Activated T-cell treated with anti-CD3 and anti-CD28 coated beads, Interleukin-2, amount 50 U/mL, for 48 hours (primary cell): ENCODE measurements at regions not wholly inside any gene's neighbourhood (a gene's known extent, or its start where the extent isn't known, plus 50 kb on each side); places are given as distances from the start of the nearest gene placed in this dataset.

ENCODE experiments used
- DNase-seq, 2 experiments: peaks; one replicate each; pipeline ENCODE4 v3.0.0-alpha.2; 2020

DNA sequence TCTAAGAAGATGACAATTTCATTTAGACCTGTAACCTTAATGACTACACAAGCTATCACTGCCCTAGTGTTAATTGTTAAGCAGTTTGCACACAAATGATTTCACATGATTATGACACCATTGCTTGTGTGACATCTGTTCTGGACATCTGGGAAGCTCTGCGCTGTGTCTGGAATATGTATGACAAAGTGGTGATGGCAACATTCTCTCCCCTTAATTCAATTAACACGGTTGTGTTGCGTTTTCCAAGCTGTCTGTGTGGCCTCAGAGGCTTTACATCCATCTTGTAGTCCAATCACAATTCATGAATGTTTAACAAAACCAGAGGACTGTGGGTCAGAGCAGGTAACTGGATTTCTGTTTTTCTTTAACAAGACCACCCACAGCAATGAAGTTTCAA is 204.4 kb downstream of the COG6 start:
- DNase-seq, result no peak

DNA sequence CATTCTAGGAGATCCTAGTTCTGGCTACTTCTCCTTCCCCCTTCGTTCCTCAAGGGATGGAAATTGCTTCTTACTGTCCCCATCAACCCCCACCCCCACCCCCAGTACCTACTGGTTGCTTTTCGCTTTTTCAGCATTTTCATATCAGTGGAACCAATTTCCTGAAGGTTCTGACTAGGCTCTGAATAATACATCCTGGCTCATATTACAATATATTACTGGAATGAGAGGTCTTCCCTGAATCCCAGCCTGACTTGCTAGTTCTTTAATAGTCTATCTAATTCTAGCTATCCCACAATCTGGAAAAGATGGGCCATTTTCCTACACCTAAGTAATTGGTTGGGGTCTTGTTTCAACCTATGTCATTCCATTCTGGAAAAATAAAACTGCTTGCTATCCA is 207.4 kb downstream of the COG6 start:
- no peak for DNase-seq

DNA sequence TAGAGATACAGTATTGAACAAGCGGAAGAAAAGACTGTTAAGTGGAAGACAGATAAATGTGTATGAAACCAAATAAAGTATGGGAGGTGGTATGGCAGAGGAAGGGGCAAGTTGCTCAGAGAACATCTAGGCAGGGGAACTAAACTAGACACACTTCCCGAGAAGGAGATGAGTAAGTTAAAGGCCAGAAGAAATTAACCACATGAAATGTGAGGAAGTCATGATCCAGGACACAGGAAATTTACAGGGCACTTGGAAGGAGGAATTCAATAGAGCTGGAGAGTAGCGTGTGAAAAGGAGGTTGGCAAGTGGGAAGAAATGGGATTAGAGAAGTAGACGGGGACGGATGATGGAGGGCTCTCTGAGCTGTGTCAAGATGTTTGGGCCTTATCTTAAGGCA is 208.8 kb downstream of the COG6 start:
- DNase-seq, result no peak

DNA sequence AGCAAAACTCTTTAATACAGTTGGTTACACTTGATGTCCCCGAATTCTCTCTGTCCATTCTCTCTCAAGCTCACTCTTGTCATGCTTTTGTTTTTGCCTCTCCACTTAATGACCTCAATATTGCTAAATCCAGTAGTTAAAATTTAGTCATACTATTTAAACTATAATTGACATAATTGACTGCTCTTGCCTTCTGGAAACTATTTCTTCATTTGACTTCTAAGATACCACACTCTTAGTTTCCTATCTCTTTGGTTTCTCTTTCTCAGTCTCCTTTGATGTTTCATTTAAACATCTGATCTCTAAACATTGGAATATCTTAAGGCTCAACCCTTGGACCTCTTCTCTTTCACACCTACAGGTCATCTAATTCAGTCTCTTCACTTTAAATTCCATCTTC is 211.3 kb downstream of the COG6 start:
- DNase-seq, result no peak

DNA sequence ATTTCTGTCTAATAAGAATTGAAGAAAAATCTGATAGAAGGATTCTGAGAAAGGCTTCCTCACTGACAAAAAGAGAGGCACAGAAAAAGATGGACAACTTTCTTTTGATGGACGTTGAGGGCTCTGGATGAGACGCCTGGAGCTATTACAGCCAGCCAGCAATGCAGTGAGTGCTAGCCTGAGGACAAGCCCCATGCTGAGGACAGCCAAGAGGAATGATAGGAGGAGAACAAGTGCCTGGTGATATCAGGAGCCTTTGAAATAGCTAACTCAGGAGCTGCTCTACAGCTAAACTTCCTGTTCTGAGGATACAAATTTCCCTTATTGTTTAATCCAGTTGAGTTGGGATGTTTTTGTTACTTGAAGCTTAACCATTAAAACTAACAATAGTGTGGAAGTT is 212.3 kb downstream of the COG6 start:
- DNase-seq, result no peak

DNA sequence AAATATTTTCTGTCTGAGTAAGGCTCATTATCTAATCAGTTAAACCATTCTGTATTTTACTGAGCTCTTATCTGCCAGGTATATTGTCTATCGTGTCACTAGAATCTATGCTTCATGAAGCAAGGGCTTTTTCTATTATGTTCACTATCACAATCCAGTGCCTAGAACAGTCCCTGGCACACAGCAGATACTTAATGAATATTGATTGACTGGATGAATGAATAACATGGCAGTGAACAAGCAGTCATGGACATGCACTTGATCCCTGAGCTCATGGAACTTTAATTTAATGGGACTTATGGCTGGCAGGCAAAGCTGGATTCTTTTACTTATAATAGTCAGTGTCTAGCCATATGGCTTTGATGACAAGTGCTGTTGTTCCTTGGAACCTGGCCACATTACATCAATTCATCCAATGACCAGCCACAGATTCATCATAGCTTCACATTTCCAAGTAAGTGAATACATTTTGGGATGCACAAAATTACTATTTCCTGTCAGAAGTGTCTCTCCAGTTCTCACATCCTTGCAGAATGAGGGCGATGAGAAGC is 214.8 kb downstream of the COG6 start:
- DNase-seq, result no peak

DNA sequence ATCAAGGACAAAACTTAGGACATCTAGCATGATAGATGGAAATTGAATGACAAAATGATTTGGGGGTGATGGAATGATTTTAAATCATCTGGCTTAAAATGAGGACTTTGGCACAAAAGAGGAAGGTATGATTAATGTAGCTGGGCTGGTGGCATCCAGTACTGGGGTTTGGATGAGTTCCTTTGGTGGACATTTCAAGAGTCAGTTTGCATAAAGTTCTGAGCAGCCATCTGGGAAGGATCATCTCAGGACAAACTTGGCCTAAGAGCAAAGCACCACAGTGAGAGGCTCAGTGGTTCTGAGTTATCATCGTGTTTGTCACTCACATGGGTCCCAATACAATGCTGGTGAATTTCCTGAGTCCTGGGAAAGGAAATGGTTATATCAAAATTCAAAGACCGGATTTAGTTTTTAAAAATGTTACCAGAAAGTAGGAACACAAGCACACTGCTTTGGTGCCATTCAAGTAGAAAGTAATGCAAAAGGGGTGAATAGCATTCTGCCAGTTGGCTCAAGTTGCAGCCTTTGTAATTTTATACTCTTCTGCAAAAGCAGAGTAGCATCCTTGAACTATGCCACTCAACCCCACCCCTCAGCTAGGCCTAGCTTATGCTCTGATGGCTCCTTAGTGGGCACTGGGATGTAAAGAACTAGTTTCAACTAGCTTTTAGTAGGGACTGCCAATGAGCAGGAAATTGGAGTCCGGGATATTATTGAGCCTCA is 219.0 kb downstream of the COG6 start:
- no peak for DNase-seq

DNA sequence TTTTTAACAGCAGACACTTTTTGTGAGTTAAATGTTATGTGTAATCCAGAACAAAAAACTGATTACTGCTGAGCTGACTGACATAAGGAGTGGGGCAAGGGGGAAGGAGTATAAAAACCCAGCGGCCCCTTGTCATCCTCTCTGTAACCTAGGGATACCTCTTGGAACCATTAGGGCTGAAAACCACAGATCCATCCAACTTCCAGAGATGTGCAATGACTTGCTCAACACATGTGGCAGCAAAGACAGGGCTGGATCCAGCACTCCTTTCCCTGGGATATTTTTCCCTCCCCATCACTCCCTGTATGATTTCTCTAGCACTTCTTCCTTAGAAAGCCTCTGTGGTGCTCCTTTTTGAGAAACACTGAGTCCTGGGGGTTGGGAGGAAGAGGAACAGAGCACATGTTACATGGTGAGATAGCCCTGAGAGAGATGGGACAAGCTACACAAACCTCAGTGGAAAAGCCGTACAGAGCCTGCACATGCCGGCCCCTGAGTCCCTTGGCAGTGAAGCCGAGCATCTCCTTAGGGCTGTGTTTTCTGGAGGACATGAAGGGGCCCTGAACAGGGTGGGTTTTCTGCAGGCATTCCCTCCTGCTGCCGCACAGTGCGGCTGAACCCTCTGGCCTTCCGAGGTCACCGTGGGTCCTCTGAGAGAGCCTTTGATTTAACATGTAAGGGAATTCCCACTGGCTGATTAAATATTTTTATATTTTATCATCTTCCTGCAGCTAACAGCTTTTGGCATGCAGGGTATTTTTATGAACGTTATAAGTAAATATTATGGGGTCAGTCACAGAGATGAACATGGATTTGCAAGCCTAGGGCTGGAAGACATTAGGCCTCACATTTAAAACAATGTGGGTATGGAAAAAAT is 219.9 kb downstream of the COG6 start:
- no peak for DNase-seq

DNA sequence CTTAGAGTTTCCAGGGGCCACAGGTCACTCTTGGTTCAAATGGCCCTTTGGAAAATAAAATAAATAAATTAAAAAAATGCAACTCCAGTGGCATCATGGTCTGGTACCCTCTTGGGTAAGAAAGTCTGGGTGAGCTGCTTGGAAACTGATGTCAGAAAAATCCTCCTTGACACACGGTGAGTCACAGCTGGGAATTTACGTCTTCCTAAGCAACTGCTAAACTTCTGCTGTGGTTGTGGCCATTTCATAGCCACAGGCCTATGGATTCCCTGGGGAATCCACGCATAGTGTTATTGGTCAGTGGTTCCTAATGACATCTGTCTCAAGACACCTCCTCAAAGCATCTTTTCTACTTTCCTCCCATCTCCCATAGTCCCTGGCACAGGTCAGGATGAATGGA is 220.8 kb downstream of the COG6 start:
- DNase-seq, result no peak

DNA sequence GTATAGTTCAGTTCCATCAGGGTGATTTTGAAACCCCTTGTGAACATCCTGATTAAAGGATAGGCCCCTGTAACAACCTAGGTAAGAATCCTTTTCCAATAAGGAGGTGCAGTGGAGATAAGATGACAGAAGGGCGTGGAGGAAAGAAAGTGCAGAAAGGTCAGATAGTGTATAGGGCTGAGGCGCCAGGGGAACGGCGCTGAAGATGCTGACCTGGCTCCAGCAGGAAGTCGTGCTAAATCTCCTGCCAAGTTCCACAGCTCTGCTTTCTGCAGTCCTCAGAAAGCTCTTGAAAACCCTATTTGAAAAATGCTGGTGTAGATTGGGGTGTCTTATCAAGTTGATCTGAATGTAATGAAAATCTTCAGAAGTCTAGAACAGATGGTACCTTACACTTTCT is 221.7 kb downstream of the COG6 start:
- no peak for DNase-seq

DNA sequence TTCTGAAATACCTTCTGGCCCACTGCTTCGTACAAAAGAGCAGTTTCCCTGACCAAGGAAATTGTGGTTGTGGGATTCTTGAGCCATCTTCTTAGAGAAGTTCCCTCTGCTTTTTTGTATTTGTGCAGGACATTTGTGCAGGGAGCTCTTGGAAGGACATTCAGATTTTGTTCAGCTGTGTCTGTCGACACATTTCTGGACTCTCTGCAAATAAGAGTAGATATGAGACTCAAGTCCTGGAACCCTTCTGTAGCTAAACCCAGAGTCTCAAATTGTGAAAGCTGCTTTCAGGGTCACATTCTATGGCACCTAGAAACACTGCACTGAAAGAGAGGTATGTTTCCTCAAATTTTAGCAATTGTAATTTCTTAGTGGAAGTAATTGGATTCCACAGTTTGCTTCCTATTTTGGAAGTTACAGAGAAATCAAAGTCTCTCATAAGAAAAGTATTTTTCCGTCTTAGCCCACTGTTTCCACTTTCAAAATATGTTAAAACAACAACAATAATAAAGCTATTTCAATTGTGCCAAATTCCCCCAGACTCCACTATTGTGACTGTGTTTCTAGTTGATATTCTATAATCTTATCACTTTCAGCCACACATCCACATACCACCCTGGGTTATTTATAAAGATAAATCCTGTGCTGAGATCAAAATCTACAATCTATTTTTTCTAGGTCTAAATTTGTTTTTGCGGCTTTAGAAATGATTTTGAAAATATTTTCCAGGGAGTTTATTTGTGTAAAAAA is 224.0 kb downstream of the COG6 start:
- DNase-seq, result no peak

DNA sequence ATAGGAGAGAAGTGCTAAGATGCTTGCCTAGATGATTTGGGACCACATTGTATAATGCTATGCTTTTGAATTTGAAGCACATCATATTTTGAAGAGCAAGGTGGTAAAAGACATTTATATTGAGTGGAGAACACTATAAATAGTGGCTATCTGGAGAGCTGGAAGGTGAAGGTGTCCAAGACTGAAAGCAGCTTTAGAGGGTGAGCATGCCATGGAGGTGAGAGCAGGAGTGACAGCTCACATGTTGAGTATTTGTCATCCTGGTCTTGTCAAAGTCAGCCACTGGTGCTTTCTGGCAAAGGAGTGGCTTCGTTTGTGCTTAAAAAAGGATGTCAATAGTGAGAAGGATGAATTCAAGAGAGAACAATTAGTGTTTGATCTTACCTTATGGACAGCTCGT is 225.9 kb downstream of the COG6 start:
- no peak for DNase-seq

DNA sequence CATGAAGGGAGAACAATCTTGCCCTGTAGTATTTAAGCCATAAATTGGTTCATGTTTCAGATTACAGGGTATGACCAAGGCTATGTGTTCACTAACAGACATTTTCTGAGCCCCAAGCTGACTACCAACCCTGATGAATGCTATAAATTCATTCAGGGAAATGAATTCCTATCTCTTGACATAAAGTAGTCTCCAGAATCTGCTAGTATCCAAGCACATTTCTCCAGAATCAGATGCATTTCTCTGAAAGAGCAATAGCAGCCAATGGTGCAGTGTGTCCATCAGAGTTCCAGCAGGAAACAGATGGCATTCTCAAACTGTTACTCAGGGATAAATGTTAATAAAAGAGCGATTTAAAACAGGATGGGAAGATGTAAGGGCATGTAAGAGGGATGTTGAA is 226.4 kb downstream of the COG6 start:
- no peak for DNase-seq

DNA sequence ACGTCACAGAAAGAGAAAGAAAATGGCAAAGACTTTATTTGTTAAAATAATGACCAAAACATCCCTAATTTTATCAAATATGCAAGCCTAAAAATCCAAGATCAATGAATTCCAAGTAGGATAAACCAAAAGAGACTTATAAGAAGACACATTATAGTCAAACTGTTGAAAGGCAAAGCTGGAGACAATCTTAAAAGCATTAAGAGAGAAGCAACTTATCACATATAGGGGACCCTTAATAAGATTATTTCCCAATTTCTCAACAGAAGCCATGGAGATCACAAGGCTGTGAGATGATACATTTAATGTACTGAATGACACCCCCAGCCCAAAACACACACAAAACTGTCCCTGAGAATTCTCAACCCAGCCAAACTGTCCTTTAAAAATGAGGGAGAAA is 228.7 kb downstream of the COG6 start:
- DNase-seq, result no peak

DNA sequence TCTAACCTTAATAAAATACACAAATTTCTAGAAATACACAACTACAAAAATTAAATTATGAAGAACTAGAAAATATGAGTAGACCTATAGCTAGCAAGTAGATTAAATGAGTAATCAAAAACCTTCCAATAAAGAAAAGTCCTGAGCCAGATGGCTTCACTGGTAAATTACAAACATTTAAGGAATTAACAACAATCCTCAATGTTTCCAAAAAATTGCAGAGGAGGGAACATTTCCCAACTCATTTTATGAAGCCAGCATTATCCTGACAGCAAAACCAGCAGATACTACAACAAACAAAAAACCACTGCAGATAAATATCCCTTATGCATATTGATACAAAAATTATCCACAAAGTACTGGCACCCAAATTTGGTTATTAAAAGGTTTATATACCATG is 230.9 kb downstream of the COG6 start:
- DNase-seq, result no peak

DNA sequence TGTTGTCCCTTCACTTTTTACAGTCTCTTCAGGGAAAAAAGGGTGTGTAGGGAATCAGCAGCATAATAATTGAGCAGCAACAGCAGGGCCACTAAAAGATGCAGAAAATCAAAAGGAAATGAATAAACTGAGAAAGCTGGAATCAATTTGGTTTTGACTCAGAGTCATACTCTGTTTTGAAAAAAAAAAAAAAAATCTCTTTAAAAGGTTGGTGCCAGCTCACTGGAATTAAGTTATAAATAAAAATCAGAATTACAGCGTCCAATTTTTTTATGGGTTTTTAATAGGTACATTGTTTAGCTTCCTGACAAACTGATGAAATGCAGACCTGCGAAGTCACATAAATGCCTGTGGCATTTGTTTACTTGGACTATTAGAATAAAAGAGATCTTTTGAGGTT is 231.9 kb downstream of the COG6 start:
- DNase-seq, result no peak

DNA sequence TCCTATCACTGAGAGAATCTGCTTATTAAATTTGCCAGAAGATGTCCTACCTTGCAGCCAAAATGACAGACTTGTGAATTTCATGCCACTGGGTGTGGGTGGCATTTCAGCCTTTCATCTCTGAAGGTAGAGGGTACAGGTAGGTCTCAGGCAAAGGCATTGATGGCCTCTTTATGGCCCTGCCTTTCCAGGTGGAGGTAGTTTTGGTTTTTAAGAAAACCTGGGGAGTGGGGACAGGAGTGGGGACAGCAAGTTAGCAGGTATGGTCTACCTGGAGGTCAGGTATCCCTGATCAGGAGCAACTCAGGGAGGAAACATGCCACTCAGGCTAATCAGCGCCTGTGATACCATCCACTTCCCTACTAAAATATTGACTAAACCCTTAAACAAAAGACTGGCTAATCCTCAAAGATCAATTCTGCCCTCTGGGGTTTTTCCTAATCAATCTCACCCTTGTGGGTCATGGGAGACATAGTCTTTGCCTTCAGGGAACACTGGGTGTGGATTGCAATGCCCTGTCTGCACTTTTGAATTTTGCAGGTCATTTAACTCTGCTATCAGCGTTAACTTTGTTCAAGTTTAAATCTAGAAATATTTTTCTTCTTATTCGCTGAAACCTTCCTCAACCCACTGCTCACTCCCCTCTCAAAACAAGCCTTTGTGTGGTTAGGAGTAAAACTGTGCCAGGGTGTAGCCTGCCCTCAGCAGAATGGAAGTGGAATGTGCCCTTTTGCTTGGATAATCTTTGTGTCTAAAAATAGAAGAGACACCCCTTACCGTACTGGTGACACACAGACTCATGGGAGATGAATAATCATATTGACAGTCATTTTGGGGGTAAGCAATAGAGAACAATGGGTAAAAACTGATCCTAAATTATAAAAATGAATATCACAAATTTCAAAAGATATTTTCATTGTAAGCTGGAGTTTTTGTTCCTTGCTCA is 233.7 kb downstream of the COG6 start:
- no peak for DNase-seq

DNA sequence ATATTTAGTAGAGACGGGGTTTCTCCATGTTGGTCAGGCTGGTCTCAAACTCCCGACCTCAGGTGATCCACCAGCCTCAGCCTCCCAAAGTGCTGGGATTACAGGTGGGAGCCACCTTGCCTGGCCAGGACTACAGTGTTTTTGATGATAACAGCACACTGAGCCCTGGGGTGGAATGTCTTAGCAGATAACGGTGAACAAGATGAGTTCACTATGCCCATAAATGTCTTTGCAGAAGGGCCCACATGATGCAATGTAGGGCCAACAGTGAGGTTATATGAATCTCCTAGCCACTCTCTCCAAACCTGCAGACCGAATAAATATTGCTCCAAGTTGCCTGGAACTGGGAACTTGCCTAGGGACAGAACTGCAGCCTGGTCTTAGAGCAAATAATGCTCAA is 235.1 kb downstream of the COG6 start:
- DNase-seq, result no peak

DNA sequence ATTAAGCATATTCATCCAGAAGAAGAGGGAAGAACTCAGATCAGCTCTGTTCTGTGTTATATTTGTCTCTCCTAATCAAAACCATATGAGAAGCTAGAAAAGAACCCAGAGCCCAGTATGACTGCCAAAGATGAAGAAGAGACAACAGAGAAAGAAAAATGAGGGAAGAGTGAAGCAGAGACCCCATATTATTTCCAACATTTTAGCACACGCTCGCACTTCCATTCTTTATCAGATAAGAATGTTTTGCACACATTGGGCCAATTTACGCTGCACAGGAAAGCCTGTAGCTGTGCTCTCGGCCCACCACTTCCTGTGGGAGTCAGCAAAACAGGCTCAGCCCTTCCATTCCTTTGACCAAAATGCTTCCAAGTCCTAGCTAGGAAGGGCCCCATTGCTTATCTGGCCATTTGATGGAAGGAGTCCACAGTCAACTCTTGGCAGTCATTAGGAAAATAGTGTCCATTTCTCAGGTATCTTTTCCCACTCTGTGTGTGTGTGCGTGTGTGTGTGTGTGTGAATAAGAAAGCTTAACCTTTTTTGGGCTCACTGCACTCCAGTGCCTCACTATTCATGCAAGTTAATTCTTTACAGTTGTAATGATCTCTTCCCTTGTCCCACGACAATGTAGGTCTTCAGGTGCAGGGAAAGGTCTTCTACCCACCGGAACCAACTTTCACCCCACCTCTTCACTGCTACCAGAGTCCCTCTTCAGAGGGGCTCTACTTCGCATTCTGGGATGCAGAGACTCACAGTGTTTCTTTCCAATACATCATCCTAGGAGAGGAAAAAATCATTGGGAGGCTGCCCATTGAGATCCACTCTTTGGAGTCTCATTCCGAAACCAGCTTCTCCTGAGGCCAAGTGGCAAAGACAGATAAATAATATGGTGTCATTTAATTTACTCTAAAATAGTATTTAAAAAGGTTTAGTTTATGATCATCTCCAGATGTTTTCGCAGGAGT is 237.5 kb downstream of the COG6 start:
- DNase-seq, result peak; percentile 34 to 35

DNA sequence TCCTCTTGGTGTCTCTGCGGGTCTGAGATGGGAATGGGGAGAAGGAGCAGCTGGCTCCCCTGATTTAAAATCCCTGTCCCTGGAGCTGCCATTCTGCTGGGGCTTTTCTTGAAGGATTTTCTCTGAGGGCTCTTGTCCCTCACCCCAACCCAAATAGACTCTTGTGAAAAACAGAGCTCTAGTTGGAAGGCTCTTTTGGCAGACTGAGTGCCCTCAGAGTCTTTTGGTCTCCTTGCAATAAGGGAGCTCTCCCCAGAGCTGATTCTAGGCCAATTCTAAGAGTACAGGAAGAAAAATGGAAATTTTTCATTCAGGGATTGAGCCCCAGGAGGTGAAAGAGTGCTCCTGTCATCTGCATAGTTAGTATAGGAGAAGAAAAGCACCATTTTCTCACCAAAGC is 238.3 kb downstream of the COG6 start:
- no peak for DNase-seq

DNA sequence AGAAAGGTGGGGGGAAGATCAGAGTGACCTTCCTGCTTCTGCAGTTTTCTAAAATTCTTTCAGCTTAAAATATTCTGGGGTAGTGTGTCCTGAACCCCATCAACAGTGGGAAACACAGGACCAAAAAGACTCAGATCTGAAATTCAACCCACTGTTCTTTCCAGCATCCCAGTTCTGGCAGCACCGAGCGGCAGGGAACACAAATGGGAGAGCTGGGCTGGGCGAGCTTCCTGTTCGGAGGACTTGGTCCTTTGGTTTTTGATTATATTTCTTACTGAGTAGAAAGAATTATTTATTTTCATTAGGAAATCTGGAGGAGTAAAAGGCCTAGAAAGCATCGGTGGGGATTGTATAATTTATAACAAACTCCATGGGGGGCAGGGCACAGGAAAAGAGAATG is 239.1 kb downstream of the COG6 start:
- DNase-seq, result no peak
